Neural progenitor cell (in vitro differentiated cells): ENCODE measurements at regions not wholly inside any gene's neighbourhood (a gene's known extent, or its start where the extent isn't known, plus 50 kb on each side); places are given as distances from the start of the nearest gene placed in this dataset.
A peak's percentile ranks its signal among the peaks of the same experiment; 100 is the strongest.
"Not testable (repeated sequence)": the region's sequence is repeated elsewhere in the genome, so short reads cannot be mapped to it uniquely, and the experiment has no call there.

Source experiments
- DNase-seq: peaks from one replicate; pipeline ENCODE4 v3.0.0-alpha.2; 2016; ENCODE audit warnings: low spot score
- H2AFZ ChIP-seq: fragments of 200-600 bp; sonication (generic); replicated peaks from 2 replicates; pipeline ENCODE4 v1.6.1; 2016; ENCODE audit warnings: antibody characterized with exemption
- H3F3A ChIP-seq: fragments of 200-600 bp; sonication (generic); 2 replicates; pipeline ENCODE4 v1.6.1; 2016; ENCODE audit warnings: antibody characterized with exemption, low read depth
- H3K27ac ChIP-seq: fragments of 200-600 bp; sonication (generic); 2 replicates; pipeline ENCODE4 v1.5.1; 2016; ENCODE audit warnings: mild to moderate bottlenecking
- H3K27me3 ChIP-seq: fragments of 200-600 bp; sonication (generic); 2 replicates; pipeline ENCODE4 v1.6.1; 2016; ENCODE audit warnings: mild to moderate bottlenecking, moderate library complexity
- H3K36me3 ChIP-seq: fragments of 200-600 bp; sonication (generic); 2 replicates; pipeline ENCODE4 v1.5.1; 2016
- H3K4me1 ChIP-seq: fragments of 200-600 bp; sonication (generic); 2 replicates; pipeline ENCODE4 v1.6.1; 2016; ENCODE audit warnings: mixed run types
- H3K4me2 ChIP-seq: fragments of 200-600 bp; sonication (generic); 2 replicates; pipeline ENCODE4 v1.6.1; 2016
- H3K4me3 ChIP-seq: fragments of 200-600 bp; sonication (generic); 2 replicates; pipeline ENCODE4 v1.5.1; 2016
- H3K79me2 ChIP-seq: fragments of 200-600 bp; sonication (generic); 2 replicates; pipeline ENCODE4 v1.6.1; 2016; ENCODE audit warnings: low read depth
- H3K9ac ChIP-seq: fragments of 200-600 bp; sonication (generic); 2 replicates; pipeline ENCODE4 v1.6.1; 2016
- H3K9me3 ChIP-seq: fragments of 200-600 bp; sonication (generic); 2 replicates; pipeline ENCODE4 v1.5.1; 2016; ENCODE audit warnings: low read depth
- H4K20me1 ChIP-seq: fragments of 200-600 bp; sonication (generic); 2 replicates; pipeline ENCODE4 v1.6.1; 2016; ENCODE audit warnings: low read depth
- H3K27ac Mint-ChIP-seq: 3 replicates; pipeline ENCODE4 v1.8.0; 2021; ENCODE audit warnings: mixed read lengths
- H3K27me3 Mint-ChIP-seq: 2 replicates; pipeline ENCODE4 v1.8.0; 2022; ENCODE audit warnings: low read depth, mild to moderate bottlenecking, inconsistent platforms, moderate library complexity, mixed read lengths; ENCODE audit not compliant: insufficient read depth
- H3K36me3 Mint-ChIP-seq: 3 replicates; pipeline ENCODE4 v1.8.0; 2021; ENCODE audit warnings: mixed read lengths
- H3K4me1 Mint-ChIP-seq: 3 replicates; pipeline ENCODE4 v1.8.0; 2021; ENCODE audit warnings: mixed read lengths
- H3K4me3 Mint-ChIP-seq: 3 replicates; pipeline ENCODE4 v1.8.0; 2021; ENCODE audit warnings: mild to moderate bottlenecking, moderate library complexity, mixed read lengths
- H3K9me3 Mint-ChIP-seq: 3 replicates; pipeline ENCODE4 v1.8.0; 2020; ENCODE audit warnings: mixed read lengths
- EZH2 ChIP-seq: fragments of 200-600 bp; sonication (generic); IDR thresholded peaks from 2 replicates; pipeline ENCODE4 v1.6.1; 2017; ENCODE audit warnings: antibody characterized with exemption, mild to moderate bottlenecking, moderate library complexity
- EZH2phosphoT487 ChIP-seq: fragments of 200-600 bp; sonication (generic); IDR thresholded peaks from 2 replicates; pipeline ENCODE4 v1.6.1; 2017; ENCODE audit warnings: antibody characterized with exemption
- TF ChIP-seq, protein P1 (sequence below): fragments of 200-600 bp; sonication (generic); IDR thresholded peaks from 2 replicates; pipeline ENCODE4 v1.5.1; 2017; ENCODE audit warnings: antibody characterized with exemption, mild to moderate bottlenecking

GRCh38 chr12:19764408-19764807 lies 325.1 kb downstream of the AEBP2 start:
- H3K4me1 Mint-ChIP-seq = no peaks in the 10 kb centered on the region
- H3K9me3 ChIP-seq = no peaks in the 10 kb centered on the region
- no peak overlapping the region for H2AFZ ChIP-seq
- H3K27me3 Mint-ChIP-seq = peaks cover 2% of the 10 kb centered on the region
- H3F3A ChIP-seq = no peaks in the 10 kb centered on the region
- H4K20me1 ChIP-seq = no peaks in the 10 kb centered on the region
- H3K27ac ChIP-seq = no peak overlapping the region
- no peak for DNase-seq
- no peak overlapping the region for H3K4me2 ChIP-seq
- no peaks in the 10 kb centered on the region for H3K79me2 ChIP-seq
- no peak overlapping the region for H3K4me3 Mint-ChIP-seq
- no peaks in the 10 kb centered on the region for H3K36me3 Mint-ChIP-seq
- H3K27ac Mint-ChIP-seq = no peak overlapping the region
- H3K9ac ChIP-seq = no peak overlapping the region
- TF ChIP-seq, protein P1, sequence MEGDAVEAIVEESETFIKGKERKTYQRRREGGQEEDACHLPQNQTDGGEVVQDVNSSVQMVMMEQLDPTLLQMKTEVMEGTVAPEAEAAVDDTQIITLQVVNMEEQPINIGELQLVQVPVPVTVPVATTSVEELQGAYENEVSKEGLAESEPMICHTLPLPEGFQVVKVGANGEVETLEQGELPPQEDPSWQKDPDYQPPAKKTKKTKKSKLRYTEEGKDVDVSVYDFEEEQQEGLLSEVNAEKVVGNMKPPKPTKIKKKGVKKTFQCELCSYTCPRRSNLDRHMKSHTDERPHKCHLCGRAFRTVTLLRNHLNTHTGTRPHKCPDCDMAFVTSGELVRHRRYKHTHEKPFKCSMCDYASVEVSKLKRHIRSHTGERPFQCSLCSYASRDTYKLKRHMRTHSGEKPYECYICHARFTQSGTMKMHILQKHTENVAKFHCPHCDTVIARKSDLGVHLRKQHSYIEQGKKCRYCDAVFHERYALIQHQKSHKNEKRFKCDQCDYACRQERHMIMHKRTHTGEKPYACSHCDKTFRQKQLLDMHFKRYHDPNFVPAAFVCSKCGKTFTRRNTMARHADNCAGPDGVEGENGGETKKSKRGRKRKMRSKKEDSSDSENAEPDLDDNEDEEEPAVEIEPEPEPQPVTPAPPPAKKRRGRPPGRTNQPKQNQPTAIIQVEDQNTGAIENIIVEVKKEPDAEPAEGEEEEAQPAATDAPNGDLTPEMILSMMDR = no peak
- TF ChIP-seq EZH2phosphoT487 (no peak), EZH2 (no peak)
- no peaks in the 10 kb centered on the region for H3K9me3 Mint-ChIP-seq
- H3K4me1 ChIP-seq = no peaks in the 10 kb centered on the region
- H3K27me3 ChIP-seq = no peaks in the 10 kb centered on the region
- no peaks in the 10 kb centered on the region for H3K36me3 ChIP-seq
- no peak overlapping the region for H3K4me3 ChIP-seq

- Histone ChIP-seq H3K4me2 (no peak overlapping the region), H3K27ac (no peak overlapping the region), H2AFZ (no peak overlapping the region), H3K4me3 (no peak overlapping the region), H3K4me1 (no peaks in the 10 kb centered on the region), H3K9ac (no peak overlapping the region), H3K36me3 (no peaks in the 10 kb centered on the region), H3K79me2 (no peaks in the 10 kb centered on the region), H3K9me3 (no peaks in the 10 kb centered on the region), H4K20me1 (no peaks in the 10 kb centered on the region), H3K27me3 (no peaks in the 10 kb centered on the region), H3F3A (no peaks in the 10 kb centered on the region)
- H3K9me3 Mint-ChIP-seq = no peaks in the 10 kb centered on the region
- TF ChIP-seq, protein P1 = no peak
- TF ChIP-seq EZH2phosphoT487 = no peak
- TF ChIP-seq EZH2 = no peak
- peaks cover 6% of the 10 kb centered on the region for H3K27me3 Mint-ChIP-seq
- H3K4me1 Mint-ChIP-seq = no peaks in the 10 kb centered on the region
- peaks cover 1% of the 10 kb centered on the region for H3K36me3 Mint-ChIP-seq
- no peak overlapping the region for H3K4me3 Mint-ChIP-seq
- H3K27ac Mint-ChIP-seq = peak overlapping the region; percentile 46
- no peak for DNase-seq
These were observed 332.6 kb downstream of the AEBP2 start for GRCh38 chr12:19771858-19772257.

GRCh38 chr12:19772776-19773175 lies 333.5 kb downstream of the AEBP2 start:
- Histone ChIP-seq H3K9ac (no peak overlapping the region), H2AFZ (no peak overlapping the region), H3K4me2 (no peak overlapping the region), H4K20me1 (no peaks in the 10 kb centered on the region), H3K36me3 (no peaks in the 10 kb centered on the region), H3K27me3 (no peaks in the 10 kb centered on the region), H3K9me3 (no peaks in the 10 kb centered on the region), H3K79me2 (no peaks in the 10 kb centered on the region), H3F3A (no peaks in the 10 kb centered on the region), H3K27ac (no peak overlapping the region), H3K4me1 (no peaks in the 10 kb centered on the region), H3K4me3 (no peak overlapping the region)
- no peak for TF ChIP-seq EZH2phosphoT487
- TF ChIP-seq, protein P1 = no peak
- TF ChIP-seq EZH2 = no peak
- no peaks in the 10 kb centered on the region for H3K4me1 Mint-ChIP-seq
- no peak overlapping the region for H3K27ac Mint-ChIP-seq
- H3K4me3 Mint-ChIP-seq = no peak overlapping the region
- H3K9me3 Mint-ChIP-seq = no peaks in the 10 kb centered on the region
- H3K27me3 Mint-ChIP-seq = peaks cover 6% of the 10 kb centered on the region
- peaks cover 1% of the 10 kb centered on the region for H3K36me3 Mint-ChIP-seq
- no peak for DNase-seq

- Mint-ChIP-seq H3K4me1 (no peaks in the 10 kb centered on the region), H3K36me3 (peaks cover 1% of the 10 kb centered on the region), H3K27ac (no peak overlapping the region), H3K9me3 (no peaks in the 10 kb centered on the region), H3K27me3 (peaks cover 3% of the 10 kb centered on the region), H3K4me3 (no peak overlapping the region)
- H2AFZ ChIP-seq = no peak overlapping the region
- no peaks in the 10 kb centered on the region for H3F3A ChIP-seq
- H3K9ac ChIP-seq = no peak overlapping the region
- H3K4me3 ChIP-seq = no peak overlapping the region
- no peaks in the 10 kb centered on the region for H3K27me3 ChIP-seq
- H3K4me1 ChIP-seq = peaks cover 13% of the 10 kb centered on the region
- TF ChIP-seq EZH2 (no peak), EZH2phosphoT487 (no peak)
- TF ChIP-seq, protein P1 = no peak
- H3K36me3 ChIP-seq = no peaks in the 10 kb centered on the region
- H4K20me1 ChIP-seq = no peaks in the 10 kb centered on the region
- H3K4me2 ChIP-seq = no peak overlapping the region
- DNase-seq = no peak
- H3K79me2 ChIP-seq = no peaks in the 10 kb centered on the region
- no peaks in the 10 kb centered on the region for H3K9me3 ChIP-seq
- H3K27ac ChIP-seq = no peak overlapping the region
These were observed 335.9 kb downstream of the AEBP2 start for GRCh38 chr12:19775241-19775640.

DNA sequence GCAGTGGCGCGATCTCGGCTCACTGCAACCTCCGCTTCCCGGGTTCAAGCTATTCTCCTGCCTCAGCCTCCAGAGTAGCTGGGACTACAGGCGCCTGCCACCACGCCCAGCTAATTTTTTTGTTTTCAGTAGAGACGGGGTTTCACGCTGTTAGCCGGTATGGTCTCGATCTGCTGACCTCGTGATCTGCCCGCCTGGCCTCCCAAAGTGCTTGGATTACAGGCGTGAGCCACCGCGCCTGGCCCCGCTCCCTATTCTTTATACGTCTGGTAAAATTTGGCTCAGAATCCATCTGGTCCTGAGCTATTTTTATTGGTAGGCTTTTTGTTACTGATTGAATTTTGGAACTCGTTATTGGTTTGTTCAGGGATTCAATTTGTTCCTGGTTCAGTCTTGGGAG lies 336.7 kb downstream of the AEBP2 start:
- H3K27ac ChIP-seq, H3K27me3 Mint-ChIP-seq, H3K4me2 ChIP-seq, H3K4me3 ChIP-seq, H4K20me1 ChIP-seq, H3F3A ChIP-seq, H3K36me3 ChIP-seq, H3K27ac Mint-ChIP-seq, H3K79me2 ChIP-seq, DNase-seq, H3K4me3 Mint-ChIP-seq, H3K4me1 Mint-ChIP-seq, H3K27me3 ChIP-seq, H3K36me3 Mint-ChIP-seq, H3K9ac ChIP-seq, H3K9me3 ChIP-seq, H2AFZ ChIP-seq, H3K9me3 Mint-ChIP-seq: not testable (repeated sequence)
- peaks cover 13% of the 10 kb centered on the region for H3K4me1 ChIP-seq
